Stimulated activated CD8-positive, alpha-beta memory T cell treated with anti-CD3 and anti-CD28 coated beads, Interleukin-4, amount 100 ng/mL, for 1 hour (primary cell): ENCODE measurements at regions not wholly inside any gene's neighbourhood (a gene's known extent, or its start where the extent isn't known, plus 50 kb on each side); places are given as distances from the start of the nearest gene placed in this dataset.

ENCODE experiments used
- DNase-seq, 2 donors: peaks; one replicate each; pipeline ENCODE4 v3.0.0-alpha.2; 2020; ENCODE audit warnings: low read depth in 2 of 2, low spot score in 1 of 2

DNA sequence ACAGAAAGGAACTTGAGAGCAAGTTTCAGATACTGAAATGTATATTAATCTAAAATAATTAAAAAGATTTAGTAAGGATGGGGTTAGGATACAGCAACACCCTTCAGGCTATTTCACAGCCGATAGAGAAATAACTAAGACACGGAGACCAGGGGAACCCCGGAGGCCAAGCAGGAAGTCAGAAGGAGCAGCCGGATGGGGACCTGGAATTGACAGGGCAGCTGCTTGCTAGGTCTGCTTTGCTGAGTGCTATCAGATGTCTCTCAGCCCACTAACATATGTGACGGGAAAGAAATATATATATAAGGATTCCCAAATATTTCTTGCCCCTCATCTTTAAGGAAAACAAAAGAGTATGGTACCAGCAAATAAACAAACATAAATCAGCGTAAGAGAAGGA lies 154.1 kb upstream of the CDH5 start:
- DNase-seq: no peak

DNA sequence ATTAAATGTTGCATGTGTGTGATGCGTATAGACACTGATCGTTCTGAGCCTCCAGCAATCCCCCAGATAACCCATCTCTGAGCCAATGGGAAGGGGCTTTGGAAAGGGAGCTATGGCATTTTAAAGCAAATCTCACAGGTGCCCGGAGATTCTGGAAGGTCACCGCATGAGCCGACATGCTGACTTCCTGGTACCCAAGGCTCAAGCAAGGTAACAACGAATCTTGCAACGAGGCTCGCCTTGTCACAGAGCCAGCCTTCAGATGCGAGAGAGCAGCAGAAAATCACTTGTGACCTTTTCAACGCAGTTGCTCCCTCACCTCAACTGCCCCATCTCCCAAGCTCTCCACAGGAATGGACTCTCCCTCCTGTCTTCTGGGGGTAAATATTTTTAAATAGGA lies 154.8 kb upstream of the CDH5 start:
- no peak for DNase-seq

DNA sequence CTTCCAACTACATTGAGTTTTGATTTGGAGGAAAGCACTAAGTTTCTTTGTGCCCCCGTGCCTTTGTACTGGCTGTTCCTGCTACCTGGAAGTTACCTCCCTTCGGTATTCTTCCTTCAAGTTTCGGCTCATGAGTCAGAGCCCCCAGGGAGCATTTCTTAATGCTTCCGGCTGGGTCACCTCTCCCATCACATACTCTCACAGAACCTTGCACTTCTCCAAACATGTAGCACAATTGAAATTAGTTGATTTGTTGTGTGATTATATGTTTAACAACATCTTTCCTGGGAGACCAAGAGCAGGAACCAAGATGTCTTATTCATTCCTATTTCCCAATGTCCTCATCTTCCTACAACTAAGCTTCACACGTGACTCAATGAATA lies 158.6 kb upstream of the CDH5 start:
- no peak for DNase-seq

DNA sequence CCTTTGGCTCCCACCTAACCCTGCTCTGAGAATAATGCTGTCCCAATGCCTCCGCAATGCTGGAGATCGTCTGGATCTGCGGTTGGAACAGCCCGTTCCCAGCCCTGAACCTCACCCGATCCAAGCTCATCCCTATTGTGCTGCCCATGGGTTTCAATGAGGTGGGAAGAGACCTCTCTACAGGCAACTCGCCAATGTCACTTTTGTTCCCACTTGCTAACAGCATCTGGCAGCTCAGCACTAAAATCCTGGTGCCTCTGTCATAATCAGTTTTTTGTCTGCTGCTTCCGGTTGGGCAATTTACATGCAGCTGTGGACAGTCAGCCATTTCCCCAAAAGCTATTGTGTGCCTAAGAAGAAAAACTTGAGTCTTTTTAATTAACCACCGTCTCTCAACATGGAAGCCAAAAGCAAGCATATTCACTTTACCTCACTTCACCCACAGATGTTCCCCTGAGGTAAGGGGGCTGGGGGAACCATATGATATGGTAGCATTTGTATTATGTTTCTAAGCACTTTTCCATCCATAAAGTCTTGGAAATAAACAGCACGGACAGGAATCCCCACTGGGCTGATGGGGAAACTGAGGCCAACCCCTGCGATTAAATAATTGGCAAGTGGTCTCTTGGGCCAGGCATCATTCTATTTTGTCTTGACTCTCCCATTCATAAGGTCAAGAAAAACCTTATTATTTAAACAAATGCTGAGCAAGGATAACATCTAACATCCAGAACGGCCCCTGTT lies 159.2 kb upstream of the CDH5 start:
- DNase-seq: no peak

DNA sequence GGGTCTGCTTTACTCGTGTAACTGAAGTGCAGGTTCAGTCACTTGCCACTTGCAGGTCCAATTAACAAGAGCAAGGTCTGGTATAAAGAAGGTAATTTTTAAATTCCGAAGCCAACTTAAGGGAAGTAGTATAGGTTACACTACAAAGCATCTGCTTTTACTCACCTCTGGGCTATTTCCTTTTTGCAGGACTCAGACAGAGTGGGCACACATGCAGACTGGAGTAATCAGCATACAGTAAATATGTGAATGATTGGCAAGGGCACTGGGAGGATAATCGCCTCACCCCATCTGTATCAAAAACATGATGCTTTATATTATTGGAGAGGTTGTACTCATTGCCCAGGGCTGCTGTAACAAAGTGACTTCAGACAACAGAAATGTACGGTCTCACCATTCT lies 160.1 kb upstream of the CDH5 start:
- no peak for DNase-seq

DNA sequence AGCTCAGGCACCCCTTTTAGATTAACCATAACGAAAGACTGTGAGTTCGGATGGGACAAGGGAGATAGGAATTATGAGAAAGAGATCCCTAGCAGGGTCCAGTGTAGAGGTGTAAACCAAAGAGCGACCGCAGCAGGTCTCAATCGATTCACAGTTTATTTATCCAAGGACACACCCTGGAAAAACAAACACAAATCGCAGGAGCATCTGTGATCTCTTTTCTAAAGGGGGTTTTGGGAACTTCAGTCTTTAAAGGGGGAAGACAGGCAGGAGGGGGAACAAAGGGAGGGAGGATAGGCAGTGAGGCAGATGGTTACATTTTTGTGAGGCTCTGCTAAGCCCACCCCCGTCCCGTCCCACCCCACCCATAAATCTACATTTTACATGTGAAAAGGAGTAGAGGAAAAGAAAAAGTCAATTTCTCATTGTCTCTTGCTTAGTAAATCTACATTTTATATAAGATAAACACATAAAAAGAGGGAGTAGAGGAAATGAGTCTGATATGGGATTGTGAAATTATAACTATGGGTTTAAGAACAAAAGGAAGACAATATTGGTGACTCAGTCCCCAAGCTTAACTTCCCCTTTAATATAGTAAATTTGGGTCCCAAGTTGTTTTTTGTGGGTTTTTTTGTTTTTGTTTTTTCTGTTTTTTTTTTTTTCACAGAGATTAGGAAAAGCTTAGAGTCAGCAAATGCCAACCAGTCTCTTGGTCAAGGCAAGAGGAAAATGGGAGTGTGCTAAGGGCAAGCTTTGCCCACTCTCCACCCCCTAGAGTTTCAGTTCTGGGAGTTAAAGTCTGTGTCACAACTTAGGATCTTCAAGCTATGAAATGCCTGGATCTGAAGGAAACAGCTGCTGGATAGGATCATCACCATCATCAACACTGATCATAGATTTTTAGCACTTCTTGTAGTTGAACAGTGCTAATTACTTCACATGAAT lies 160.9 kb upstream of the CDH5 start:
- no peak for DNase-seq

DNA sequence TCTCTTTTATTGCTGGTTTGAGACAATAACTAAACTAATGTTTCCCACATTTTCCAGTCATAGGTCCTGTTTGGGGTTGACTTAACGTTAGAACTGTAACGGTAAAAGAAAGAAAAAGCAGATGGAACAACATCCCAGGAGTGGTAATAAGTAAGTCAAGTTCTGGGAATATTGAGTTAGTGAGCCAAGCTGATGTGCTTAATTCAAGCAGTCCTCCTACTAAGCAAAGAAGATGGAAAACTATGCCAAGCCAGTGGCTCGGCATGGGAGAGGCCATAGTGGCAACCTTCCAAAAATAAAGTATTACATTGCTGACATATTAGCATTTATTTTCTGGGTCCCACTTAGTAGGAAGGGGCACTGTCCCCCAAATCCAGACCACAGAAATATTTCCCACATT lies 161.7 kb upstream of the CDH5 start:
- DNase-seq: no peak

DNA sequence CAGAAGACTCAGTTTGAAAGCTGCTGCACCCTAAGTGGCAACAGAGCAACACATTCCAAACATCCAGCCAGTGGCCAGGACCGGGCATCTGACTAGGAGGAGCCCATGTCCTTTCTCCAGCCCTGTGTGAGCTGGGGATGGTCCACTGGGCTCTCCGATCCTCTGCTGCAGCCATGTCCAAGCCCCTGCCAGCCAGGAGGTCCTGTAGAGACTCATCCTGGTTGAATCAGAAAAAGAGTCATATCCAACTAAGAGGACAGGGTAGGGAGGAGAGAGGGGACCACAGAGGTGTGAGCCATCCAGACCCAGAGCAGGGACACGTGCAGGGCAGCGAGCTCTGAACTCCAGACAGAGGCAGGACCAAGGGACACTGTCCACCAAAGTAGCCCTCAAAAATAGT lies 163.0 kb upstream of the CDH5 start:
- DNase-seq: no peak

DNA sequence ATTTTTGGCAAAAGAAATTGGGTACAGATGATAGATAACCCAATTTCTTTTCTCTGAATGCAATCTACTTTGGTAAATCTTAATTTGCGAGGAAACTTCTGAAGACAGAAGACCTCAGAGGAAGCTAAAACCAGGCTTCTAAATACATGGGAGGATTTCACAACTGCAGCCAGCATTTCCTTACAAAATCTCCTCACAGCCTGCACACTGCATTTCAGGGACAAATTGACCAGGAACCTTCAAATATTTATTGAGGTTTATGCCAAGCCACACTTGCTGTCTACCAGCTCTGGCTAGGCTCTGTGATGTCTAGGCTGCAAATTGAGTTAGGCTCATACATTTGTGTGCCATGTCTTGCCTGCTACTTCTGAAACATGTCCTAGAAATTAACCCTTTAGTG lies 167.3 kb upstream of the CDH5 start:
- no peak for DNase-seq

DNA sequence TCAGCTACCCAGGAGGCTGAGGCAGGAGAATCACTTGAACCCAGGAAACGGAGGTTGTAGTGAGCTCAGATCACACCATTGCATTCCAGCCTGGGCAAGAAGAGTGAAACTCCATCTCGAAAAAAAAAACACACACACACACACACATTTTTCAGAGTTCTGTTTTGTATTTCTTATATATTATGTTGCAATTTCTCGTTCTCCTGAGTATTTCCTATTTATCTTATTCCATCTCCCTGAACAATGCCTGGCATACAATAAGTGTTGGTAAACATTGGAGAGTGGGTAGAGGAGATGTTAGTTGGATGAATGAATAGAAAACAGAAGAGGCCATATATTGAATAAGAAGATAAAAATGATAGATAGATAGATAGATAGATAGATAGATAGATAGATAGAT lies 167.8 kb upstream of the CDH5 start:
- DNase-seq: no peak

DNA sequence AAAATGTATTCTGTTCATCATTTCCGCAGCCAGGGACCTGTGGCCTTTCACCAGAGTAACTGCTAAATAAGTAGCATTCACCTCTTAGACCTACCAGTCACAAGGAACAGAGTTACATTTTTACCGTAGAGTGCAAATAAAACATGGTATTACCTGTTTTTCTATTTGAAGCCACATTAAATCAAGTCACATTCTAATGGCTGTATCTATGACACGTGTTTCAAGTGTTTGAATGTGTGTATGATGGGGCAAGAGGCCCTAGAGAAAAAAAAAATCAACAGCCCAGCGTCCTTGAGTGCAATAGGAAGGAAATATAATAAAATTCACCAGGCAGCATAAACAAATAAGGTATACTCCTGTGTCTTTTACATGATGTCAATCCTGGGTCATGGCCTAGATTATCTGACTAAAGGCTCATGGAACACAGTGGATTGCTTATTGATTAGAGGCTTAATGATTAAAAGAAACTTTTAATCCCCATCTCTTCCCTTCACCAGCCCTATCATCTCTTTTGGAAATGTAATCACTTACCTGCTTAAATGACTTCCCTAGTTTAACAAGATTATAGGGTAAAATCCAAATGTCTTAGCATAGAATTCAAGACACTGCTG lies 168.7 kb upstream of the CDH5 start:
- DNase-seq: no peak

DNA sequence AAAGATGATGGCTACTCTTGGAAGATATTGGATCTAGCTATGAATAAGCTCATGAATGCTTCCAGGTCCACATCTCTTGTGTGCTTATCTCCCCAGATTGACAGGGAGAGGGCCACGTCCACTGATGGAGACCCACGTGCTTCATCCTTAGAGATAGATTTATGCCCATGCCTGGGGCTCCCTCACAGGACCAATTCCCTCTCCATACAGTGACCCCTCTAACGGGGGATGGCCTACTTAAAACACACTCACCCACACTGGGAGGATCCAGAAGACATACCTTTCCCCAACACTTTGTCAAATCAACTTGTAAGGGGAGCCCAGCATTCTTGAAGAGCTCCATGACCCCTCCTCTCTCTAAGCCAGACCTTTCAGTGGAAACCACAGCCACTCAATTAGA lies 169.7 kb upstream of the CDH5 start:
- no peak for DNase-seq

DNA sequence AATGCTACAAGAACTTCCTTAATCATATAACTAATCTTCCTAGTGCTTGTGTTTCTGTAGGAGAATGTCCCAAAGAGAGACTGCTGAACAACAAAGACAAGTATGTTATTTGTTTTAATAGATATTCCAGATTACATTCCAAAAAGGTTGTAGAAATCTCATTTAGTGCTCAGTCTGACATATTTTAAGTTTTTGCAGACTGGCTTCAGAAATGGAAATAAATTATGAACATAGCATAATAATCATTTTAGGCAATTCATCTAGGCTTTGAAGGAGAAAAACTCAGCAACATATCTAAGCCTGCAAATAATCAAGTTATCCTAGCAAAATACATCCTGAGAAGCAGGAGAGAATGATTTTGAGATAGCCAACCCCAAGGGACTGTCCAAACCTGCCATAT lies 171.6 kb upstream of the CDH5 start:
- DNase-seq: no peak

DNA sequence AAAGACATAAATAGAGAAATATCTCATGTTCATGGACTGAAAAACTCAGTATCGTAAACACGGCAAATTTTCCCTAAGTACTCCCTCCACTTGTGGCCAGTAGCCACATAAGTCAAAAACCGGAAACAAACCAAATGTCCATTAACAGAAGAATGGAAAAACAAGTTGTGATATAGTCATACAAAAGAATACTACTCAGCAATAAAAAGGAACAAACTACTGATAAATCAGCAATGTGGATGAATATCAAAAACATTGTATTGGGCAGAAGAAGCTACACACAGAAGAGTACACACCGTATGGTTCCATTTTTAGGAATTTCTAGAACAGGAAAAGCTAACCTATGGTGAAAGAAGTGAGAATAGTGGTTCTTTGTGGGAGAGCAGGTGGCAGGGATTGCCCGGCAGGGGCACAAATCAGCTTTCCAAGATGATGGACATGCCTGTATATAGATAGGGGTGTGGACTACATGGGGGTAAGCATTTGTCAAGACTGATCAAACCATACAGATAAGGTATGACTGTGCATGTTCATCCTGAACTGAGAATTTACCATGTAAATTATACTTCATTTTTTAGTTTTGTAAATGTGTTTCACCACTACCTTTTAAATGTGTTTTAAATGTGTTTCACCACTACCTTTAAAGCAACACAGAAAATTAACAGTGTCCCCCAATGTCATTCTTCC lies 172.8 kb upstream of the CDH5 start:
- no peak for DNase-seq

DNA sequence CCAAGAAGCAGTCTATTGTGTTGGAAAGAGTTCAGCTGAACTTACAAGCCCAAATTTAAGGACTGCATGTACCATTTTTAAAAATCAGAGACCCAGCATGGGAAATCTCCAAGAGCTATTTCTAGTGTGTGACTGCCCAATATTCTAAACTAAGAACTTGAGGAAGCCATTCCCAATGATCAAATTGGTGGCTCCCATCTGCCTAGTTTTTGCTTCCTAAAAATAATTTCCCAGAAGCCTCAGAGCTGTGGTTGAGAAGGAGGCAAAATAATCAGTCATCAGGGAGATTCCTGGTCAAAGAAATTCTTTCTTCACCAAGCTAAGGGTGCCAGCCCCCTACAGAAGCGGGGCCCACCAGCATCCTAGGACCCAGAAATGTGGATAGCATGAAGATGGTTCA lies 176.1 kb upstream of the CDH5 start:
- DNase-seq: no peak

DNA sequence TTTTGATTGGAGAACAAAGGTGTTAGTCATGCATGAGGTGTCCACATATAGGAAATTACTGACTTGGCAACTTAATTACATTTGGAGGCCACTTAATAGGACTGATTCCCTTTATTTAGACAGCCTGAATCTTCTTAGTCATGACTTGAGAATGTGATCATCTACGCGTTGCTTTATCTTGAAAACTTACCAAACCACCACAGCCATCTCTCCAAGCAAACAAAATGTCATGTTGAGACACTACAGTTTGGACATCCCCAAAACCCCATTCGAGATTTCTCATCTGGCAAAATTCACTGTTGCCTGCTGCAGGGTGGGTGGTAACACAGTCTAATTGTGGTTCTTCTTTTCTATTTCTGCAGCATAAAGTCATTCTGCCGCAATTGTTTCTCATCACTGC lies 176.5 kb upstream of the CDH5 start:
- no peak for DNase-seq

DNA sequence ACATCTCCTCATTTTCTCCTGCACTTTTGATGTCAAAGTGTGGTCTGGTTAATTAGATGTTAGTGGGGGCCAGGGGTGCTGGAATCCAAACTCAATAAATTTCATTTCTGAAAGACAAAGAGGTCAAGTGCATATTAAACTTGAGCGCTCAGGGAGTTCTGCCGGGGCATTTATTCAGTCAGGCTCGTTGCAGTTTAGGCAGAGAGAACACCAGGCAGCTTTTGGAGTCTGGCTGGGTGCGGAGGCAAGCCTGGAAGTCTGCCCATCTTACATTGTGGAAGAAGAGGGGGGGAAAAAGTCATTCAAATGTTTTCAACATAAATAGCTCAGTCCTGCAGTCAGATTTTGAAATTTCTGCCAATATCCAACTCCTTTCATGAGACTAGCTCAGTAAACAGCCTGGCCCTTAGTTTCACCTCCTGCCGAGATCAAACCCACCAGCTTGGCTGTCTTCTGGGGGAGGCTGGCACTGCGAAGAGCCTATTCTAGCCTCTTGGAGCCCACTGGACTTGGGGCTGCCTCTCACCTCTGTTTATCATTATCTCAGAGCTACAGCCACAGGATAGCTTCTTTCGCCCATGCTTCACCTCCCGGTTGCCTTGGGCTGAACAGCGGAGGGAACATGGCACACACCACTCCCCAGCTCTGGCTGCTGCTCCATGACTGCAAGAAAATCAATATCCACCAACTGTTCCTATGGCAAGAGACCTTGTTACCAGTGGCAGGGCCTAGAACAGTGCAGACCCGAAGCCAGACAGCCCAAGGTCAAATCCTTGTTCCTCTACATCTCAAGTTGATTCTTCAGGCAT lies 177.4 kb upstream of the CDH5 start:
- DNase-seq: no peak

DNA sequence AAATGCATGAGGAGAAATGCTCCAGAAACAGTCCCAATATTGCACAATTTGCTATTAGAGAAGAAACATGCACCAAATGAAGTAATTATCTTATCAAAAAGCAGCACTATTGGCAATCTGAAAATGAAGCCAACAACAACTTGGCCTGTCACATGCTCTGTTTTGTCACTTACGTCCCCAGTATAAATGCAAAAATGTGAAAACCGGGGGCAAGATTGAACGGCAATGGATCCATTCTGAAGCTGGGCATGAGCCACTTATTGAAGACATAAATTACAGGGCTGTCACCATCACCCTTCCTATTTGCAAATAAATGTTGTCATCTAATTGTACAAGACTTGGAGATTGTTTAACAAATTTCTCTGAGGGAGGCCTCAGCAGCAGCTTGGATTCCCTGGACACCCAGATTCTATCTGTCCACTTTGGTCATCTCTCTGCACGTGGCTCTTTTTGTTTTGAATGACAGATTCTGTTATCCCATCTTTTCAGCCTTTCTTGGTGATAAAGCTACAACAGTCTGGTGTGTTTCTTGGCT lies 180.2 kb upstream of the CDH5 start:
- no peak for DNase-seq

DNA sequence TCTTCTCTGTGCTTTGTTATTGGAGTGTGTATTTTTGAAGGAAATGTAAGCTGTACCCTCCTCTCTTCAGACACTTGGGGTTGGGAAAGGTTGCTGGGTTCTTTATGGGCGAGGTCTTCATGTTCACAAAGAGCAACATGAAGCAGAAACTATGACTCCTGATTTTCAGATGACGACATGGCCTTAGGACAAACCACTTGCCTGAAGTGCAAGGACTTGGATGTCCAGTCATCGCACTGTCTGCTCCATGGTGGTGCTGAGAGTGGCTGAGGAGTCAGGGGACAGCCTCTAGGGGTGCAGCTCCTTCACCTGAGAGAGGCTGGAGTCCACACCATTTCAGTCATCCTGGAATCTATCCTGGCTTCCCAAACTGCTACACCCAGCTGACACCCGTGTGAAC lies 183.9 kb upstream of the CDH5 start:
- DNase-seq: no peak

DNA sequence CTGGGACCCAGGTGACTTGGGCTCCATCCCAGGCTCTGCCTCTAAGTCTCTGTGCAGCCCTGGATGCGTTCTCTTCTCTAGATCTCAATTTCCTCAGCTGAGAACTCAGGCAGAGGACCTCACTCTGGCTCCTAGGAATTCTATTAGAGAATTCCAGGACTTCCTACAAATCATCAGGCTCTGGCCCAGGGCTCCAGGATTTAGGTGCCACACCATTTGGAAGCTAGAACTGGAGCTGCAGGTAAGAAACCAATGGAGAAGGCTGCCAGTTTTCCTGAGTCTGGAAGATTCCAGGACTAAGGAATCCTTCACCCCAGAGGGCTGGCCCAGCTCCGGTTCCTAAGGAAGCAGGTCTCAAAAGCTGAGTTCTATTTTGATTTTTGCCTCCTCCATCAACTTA lies 189.8 kb upstream of the CDH5 start:
- no peak for DNase-seq

DNA sequence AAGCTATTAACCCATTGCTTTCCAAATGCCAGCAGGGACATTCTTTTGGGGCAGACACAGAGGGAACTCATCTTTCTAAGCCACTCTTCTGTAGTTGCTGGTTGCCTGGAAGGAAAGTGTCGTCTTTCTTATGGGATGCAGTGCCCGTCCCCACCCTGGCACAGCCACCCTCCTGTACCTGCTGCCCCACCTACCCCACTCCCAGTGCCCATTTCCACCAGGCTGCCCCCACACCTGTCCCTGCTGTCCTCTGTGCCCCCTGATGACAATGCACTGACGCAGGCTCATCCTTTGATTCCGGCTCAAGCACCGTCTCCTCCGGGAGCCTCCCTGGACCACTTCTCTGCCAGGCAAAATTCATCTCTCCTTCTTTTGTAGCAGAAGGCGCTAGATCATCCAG lies 190.4 kb upstream of the CDH5 start:
- no peak for DNase-seq
